RWPE1 (cell line): ENCODE measurements at regions not wholly inside any gene's neighbourhood (a gene's known extent, or its start where the extent isn't known, plus 50 kb on each side); places are given as distances from the start of the nearest gene placed in this dataset.

ENCODE experiments used
- CTCF ChIA-PET: fragments of 350-600 bp; sonication (Branson Sonifier 250); formaldehyde crosslinking; extraction: SDS; loops from one replicate; lab custom pipeline; 2021; lab: Yijun Ruan, JAX
- POLR2A ChIA-PET: fragments of 400-600 bp; formaldehyde crosslinking; extraction: SDS; loops from one replicate; lab custom pipeline; 2020; ENCODE audit warnings: antibody characterized with exemption; ENCODE audit not compliant: low non-redundant PET; lab: Yijun Ruan, JAX
- DNase-seq: peaks from one replicate; pipeline ENCODE4 v3.0.0; 2012; ENCODE audit warnings: low spot score
- H3K27ac ChIP-seq: fragments of 450-650 bp; 2 replicates; pipeline ENCODE4 v1.5.1; 2017
- TF ChIP-seq, protein P1 (sequence below): fragments of 450-650 bp; conservative IDR thresholded peaks from 2 replicates; pipeline ENCODE4 v1.5.1; 2017; ENCODE audit warnings: low read depth, mild to moderate bottlenecking

DNA sequence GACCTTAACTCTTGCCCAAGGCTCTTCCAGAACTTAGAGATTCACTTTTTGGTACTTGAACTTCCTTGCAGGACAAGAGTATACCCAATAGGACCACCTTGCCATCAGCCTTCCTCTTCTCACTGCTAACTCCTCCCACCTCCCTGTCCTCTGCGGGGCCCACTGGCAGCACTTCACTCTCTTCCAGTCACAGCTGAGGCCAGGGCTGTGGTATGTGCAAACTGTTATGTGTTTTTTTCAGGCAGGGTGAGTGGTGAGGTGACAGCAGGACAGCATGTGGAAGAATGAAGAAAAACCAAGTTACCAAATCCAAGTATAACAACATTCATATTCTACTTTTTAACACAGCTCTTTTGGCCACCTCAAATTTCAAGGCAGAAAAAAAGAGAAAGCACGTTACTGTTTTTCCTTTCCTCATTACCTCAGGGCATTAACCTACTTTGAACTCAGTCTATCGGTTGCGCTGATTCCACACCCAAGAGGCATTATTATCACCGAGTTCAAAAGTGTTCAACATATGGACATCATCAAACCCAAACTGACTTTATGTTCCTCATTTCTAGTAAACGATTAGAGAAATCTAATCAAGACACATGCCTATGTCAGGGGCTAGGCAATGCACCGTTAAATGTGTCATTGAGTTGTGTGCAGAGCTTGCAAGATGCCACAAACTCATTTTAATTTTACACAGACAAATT lies 605.2 kb upstream of the SYT4 start:
- POLR2A ChIA-PET, result no interaction called here
- no peak for DNase-seq
- no peak overlapping the region for H3K27ac ChIP-seq
- CTCF ChIA-PET, result no interaction called here
- TF ChIP-seq, protein P1, sequence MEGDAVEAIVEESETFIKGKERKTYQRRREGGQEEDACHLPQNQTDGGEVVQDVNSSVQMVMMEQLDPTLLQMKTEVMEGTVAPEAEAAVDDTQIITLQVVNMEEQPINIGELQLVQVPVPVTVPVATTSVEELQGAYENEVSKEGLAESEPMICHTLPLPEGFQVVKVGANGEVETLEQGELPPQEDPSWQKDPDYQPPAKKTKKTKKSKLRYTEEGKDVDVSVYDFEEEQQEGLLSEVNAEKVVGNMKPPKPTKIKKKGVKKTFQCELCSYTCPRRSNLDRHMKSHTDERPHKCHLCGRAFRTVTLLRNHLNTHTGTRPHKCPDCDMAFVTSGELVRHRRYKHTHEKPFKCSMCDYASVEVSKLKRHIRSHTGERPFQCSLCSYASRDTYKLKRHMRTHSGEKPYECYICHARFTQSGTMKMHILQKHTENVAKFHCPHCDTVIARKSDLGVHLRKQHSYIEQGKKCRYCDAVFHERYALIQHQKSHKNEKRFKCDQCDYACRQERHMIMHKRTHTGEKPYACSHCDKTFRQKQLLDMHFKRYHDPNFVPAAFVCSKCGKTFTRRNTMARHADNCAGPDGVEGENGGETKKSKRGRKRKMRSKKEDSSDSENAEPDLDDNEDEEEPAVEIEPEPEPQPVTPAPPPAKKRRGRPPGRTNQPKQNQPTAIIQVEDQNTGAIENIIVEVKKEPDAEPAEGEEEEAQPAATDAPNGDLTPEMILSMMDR, result no peak

DNA sequence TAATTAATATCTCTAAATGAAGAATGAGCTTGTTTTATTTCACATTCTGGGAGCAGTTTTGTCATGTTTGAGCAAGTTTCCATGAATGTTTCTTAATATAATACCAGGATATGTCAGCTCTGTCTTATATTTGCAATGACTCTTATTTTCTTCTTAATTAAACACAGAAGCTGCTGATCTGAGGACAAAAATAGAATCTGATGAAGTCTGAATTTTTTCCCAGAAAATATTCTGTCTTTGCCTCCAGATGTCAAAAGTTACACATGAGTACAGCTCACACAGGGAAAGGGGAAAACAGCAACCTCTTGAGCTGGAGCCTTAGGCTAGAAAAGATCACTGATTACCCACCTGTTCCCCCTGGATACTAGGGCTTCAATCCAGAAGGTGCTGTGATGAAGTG lies 606.6 kb upstream of the SYT4 start:
- TF ChIP-seq, protein P1, result no peak
- ChIA-PET CTCF (no interaction called here), POLR2A (no interaction called here)
- DNase-seq, result no peak
- no peak overlapping the region for H3K27ac ChIP-seq

GRCh38 chr18:43886341-43886740 lies 609.1 kb upstream of the SYT4 start:
- no peak overlapping the region for H3K27ac ChIP-seq
- CTCF ChIA-PET, result no interaction called here
- POLR2A ChIA-PET, result no interaction called here
- TF ChIP-seq, protein P1, result no peak
- DNase-seq, result no peak

GRCh38 chr18:43887491-43887890 lies 610.2 kb upstream of the SYT4 start:
- TF ChIP-seq, protein P1, result no peak
- H3K27ac ChIP-seq, result no peak overlapping the region
- no peak for DNase-seq
- POLR2A ChIA-PET, result no interaction called here
- CTCF ChIA-PET, result no interaction called here

DNA sequence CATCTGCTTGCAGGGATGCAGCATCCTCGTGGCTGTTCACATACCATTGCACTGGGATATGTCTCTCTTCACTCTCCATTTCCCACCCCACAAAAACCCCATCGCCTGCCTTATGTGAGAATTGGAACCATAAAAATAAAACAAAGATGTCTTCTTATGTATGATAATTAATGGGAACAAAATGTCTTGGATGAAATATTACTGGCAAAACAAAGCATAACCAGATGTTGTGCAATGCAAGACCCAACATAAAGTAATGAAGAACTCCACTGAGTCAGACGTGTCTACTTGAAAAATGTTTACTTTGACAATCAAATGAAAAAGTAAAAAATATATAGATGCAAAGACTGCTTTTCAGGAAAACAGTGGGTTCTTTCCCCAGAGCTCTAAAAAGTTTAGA lies 611.3 kb upstream of the SYT4 start:
- TF ChIP-seq, protein P1, result no peak
- ChIA-PET CTCF (no interaction called here), POLR2A (no interaction called here)

GRCh38 chr18:43893001-43893637 lies 615.8 kb upstream of the SYT4 start:
- TF ChIP-seq, protein P1, result no peak

More for the DNA sequence above, 611.3 kb upstream of the SYT4 start:
- no peak overlapping the region for H3K27ac ChIP-seq
- no peak for DNase-seq

More at GRCh38 chr18:43893001-43893637, 615.8 kb upstream of the SYT4 start:
- ChIA-PET POLR2A (no interaction called here), CTCF (no interaction called here)
- DNase-seq, result no peak
- H3K27ac ChIP-seq, result no peak overlapping the region
